ENCODE measurements at regions not wholly inside any gene's neighbourhood (a gene's known extent, or its start where the extent isn't known, plus 50 kb on each side); places are given as distances from the start of the nearest gene placed in this dataset.

DNA sequence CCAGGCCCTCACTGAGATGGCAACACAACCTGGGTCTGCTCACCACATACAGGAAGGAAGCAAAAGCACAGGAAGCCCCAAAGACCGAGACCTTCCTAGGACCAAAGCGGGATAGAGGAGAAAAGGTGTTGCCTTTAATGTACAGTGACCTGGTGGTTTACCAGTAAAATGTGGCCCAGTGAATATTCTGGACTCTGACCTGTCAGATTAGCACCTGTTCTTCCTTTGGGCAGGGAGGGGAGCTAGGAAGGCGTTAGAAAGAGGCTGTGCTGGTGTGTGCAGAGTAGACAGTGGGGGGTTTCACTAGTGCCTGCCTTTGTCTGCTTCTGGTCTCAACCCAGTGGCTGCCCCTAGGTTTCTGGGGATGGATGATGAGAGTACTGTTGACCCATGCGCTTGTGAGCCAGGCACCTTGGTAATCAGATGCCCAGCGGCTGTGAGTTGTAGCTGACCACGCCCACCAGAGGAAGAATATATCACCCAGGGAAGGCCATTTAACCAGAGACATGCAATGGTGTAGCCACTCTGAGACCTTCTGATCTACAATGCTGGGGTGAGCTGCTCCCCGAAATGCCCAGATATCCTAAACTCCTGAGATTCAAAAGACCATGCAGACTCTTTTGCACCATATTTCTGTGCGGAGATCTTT is 90.1 kb upstream of the NEO1 start:
- Mint-ChIP-seq H3K36me3 (ENCODE audit: low read depth) (no peaks in the 10 kb centered on the region), H3K27me3 (peaks cover 26% of the 10 kb centered on the region), H3K4me3 (no peak overlapping the region), H3K4me1 (ENCODE audit: low read depth) (no peaks in the 10 kb centered on the region), H3K27ac (no peak overlapping the region), H3K9me3 (peaks cover 6% of the 10 kb centered on the region)
- ATAC-seq (no peak), DNase-seq (no peak)
- intact Hi-C loops (cut with micrococcal nuclease): no loop called here
- CTCF ChIA-PET: no interaction called here
- TF ChIP-seq, protein P1, sequence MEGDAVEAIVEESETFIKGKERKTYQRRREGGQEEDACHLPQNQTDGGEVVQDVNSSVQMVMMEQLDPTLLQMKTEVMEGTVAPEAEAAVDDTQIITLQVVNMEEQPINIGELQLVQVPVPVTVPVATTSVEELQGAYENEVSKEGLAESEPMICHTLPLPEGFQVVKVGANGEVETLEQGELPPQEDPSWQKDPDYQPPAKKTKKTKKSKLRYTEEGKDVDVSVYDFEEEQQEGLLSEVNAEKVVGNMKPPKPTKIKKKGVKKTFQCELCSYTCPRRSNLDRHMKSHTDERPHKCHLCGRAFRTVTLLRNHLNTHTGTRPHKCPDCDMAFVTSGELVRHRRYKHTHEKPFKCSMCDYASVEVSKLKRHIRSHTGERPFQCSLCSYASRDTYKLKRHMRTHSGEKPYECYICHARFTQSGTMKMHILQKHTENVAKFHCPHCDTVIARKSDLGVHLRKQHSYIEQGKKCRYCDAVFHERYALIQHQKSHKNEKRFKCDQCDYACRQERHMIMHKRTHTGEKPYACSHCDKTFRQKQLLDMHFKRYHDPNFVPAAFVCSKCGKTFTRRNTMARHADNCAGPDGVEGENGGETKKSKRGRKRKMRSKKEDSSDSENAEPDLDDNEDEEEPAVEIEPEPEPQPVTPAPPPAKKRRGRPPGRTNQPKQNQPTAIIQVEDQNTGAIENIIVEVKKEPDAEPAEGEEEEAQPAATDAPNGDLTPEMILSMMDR (IDR thresholded peaks at IDR 0.05): no peak
- POLR2A ChIA-PET: no interaction called here

DNA sequence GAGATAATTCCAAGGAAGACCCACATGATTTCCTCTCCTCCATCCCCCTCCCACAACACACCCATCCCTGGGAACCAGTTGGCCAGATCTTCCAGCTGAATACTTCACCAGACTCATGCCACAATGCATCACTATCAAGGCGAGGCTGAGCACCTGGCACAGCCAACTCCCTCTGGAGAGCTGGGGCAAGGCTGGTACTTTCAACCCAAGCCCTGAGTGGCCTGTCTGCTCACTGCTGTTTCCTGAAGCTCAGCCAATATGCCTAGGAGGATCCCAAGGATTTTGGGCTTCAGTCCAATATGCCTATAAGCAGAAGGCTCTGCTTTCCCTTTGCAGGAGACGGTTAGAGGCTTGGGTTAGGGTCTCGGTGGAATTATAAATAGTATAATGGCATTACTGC is 90.9 kb upstream of the NEO1 start:
- no peak for ATAC-seq
- no peak overlapping the region for H3K27ac Mint-ChIP-seq

DNA sequence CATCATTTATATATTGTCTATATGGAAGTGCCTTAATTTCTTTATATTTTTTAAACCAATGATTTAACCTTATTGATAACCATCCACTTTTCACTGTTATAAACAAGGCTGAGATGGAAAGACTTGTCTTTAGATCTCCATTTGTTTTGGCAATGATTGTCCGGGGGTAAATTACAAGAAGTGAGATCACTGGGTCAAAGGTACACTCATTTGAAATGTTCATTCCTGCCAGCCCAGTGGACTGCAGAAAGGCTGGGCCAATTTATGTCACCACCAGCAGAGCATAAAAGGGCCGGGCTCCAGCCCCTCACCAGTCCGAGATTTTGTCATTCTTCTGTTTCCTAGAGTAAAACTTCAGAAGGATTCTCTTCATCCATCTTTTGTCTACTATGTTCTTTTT is 93.6 kb upstream of the NEO1 start:
- no peak overlapping the region for H3K27ac Mint-ChIP-seq
- no peak for DNase-seq
- H3K4me3 Mint-ChIP-seq: no peak overlapping the region
- TF ChIP-seq, protein P1 (IDR thresholded peaks at IDR 0.05): no peak
- peaks cover 6% of the 10 kb centered on the region for H3K9me3 Mint-ChIP-seq
- intact Hi-C loops (cut with micrococcal nuclease): no loop called here
- POLR2A ChIA-PET: no interaction called here
- CTCF ChIA-PET: no interaction called here
- peaks cover 18% of the 10 kb centered on the region for H3K27me3 Mint-ChIP-seq
- ATAC-seq: no peak
- no peaks in the 10 kb centered on the region for H3K4me1 Mint-ChIP-seq (ENCODE audit: low read depth)
- no peaks in the 10 kb centered on the region for H3K36me3 Mint-ChIP-seq (ENCODE audit: low read depth)

More for the DNA sequence above, 90.9 kb upstream of the NEO1 start:
- DNase-seq: no peak
- Mint-ChIP-seq H3K27me3 (peaks cover 28% of the 10 kb centered on the region), H3K9me3 (peaks cover 6% of the 10 kb centered on the region), H3K36me3 (ENCODE audit: low read depth) (no peaks in the 10 kb centered on the region), H3K4me1 (ENCODE audit: low read depth) (no peaks in the 10 kb centered on the region), H3K4me3 (no peak overlapping the region)
- TF ChIP-seq, protein P1 (IDR thresholded peaks at IDR 0.05): no peak
- ChIA-PET CTCF (no interaction called here), POLR2A (no interaction called here)
- intact Hi-C loops (cut with micrococcal nuclease): no loop called here

DNA sequence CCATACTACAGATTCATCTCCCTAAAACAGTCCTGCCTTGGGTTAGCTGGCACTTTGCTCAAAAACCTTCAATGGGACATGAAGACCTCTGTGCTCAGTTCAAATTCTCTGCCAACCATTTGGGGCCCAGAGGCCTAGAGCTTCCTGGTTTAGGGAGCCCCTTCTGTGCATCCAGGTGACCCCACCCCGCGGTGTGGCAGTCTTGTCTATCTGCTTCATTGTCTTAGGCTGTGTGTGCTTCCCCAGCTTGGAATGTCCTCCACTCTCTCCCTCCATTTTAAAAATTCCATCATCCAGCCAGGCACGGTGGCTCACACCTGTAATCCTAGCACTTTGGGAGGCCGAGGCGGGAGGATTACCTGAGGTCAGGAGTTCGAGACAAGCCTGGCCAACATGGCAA is 99.0 kb upstream of the NEO1 start:
- no peak for ATAC-seq
- no peak overlapping the region for H3K4me3 Mint-ChIP-seq
- no peaks in the 10 kb centered on the region for H3K36me3 Mint-ChIP-seq (ENCODE audit: low read depth)

DNA sequence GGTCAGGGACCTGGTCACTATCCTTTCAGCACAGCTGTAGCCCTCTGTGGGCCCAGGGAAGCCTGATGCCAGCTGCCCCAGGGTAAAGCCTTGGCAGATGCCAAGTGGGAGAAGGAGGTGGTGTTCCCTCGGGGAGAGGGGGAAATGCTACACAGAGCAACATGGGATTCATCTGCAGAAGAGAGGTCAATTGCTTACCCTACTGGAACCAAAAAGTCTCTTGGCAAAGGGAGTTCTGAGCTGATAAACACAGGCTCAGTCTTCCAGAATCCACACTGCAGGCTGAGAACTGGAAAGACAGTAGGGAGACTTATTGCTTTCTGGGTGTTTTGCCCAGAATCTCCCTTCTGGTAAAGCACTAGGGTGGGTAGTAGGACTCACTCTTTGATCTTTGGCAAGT is 100.1 kb upstream of the NEO1 start:
- Mint-ChIP-seq H3K27ac (no peak overlapping the region), H3K36me3 (ENCODE audit: low read depth) (no peaks in the 10 kb centered on the region), H3K9me3 (peaks cover 9% of the 10 kb centered on the region), H3K4me1 (ENCODE audit: low read depth) (no peaks in the 10 kb centered on the region), H3K27me3 (peaks cover 9% of the 10 kb centered on the region), H3K4me3 (no peak overlapping the region)
- ATAC-seq (no peak), DNase-seq (no peak)
- TF ChIP-seq, protein P1 (IDR thresholded peaks at IDR 0.05): no peak
- intact Hi-C loops (cut with micrococcal nuclease): no loop called here
- POLR2A ChIA-PET: no interaction called here
- CTCF ChIA-PET: no interaction called here

More for the DNA sequence above, 99.0 kb upstream of the NEO1 start:
- Mint-ChIP-seq H3K4me1 (ENCODE audit: low read depth) (no peaks in the 10 kb centered on the region), H3K27me3 (peaks cover 10% of the 10 kb centered on the region), H3K27ac (no peak overlapping the region), H3K9me3 (peaks cover 7% of the 10 kb centered on the region)
- TF ChIP-seq, protein P1 (IDR thresholded peaks at IDR 0.05): no peak
- intact Hi-C loops (cut with micrococcal nuclease): no loop called here
- POLR2A ChIA-PET: no interaction called here
- CTCF ChIA-PET: no interaction called here
- DNase-seq: no peak

All from activated CD8-positive, alpha-beta T cell treated with anti-CD3 and anti-CD28 coated beads for 36 hours (primary cell).